Fibroblast of lung (primary cell): ENCODE measurements at regions not wholly inside any gene's neighbourhood (a gene's known extent, or its start where the extent isn't known, plus 50 kb on each side); places are given as distances from the start of the nearest gene placed in this dataset.

Experiments
- DNase-seq, 2 donors: peaks; one replicate each; pipeline versions ENCODE4 v3.0.0 to v3.0.0-alpha.2; 2010; ENCODE audit warnings: low read depth in 2 of 2
- H2AFZ ChIP-seq: 2 replicates; pipeline ENCODE4 v1.5.1; 2012; ENCODE audit warnings: low read length, control low read depth, inconsistent platforms
- H3K27ac ChIP-seq: 2 replicates; pipeline ENCODE4 v1.5.1; 2011; ENCODE audit warnings: low read length, control low read depth; ENCODE audit not compliant: insufficient read depth
- H3K27me3 ChIP-seq: 2 replicates; pipeline ENCODE4 v1.5.1; 2011; ENCODE audit warnings: mild to moderate bottlenecking, low read length; ENCODE audit not compliant: control insufficient read depth, insufficient read depth
- H3K36me3 ChIP-seq: 2 replicates; pipeline ENCODE4 v1.5.1; 2011; ENCODE audit warnings: low read length; ENCODE audit not compliant: control insufficient read depth, insufficient read depth
- H3K4me1 ChIP-seq: 2 replicates; pipeline ENCODE4 v1.5.1; 2011; ENCODE audit warnings: low read length; ENCODE audit not compliant: control insufficient read depth, insufficient read depth; ENCODE audit errors: extremely low read depth
- H3K4me2 ChIP-seq: 2 replicates; pipeline ENCODE4 v1.5.1; 2011; ENCODE audit warnings: low read length, control low read depth; ENCODE audit not compliant: insufficient read depth; ENCODE audit errors: extremely low read depth
- H3K4me3 ChIP-seq, 4 experiments: fragments of 200-600 bp in 1 of 4; sonication (generic) in 1 of 4; replicated peaks in 1 of 4; 2 replicates each; pipeline ENCODE4 v1.5.1; 2011 to 2016; ENCODE audit warnings: low read length in 4 of 4, low read depth in 3 of 4, mild to moderate bottlenecking in 3 of 4, control low read depth in 2 of 4, inconsistent platforms in 1 of 4, mixed read lengths in 1 of 4; ENCODE audit not compliant: insufficient read depth in 1 of 4; ENCODE audit errors: control extremely low read depth in 1 of 4
- H3K79me2 ChIP-seq: 2 replicates; pipeline ENCODE4 v1.5.1; 2012; ENCODE audit warnings: mild to moderate bottlenecking, low read length, inconsistent platforms; ENCODE audit not compliant: control insufficient read depth, insufficient read depth
- H3K9ac ChIP-seq: 2 replicates; pipeline ENCODE4 v1.5.1; 2011; ENCODE audit warnings: mild to moderate bottlenecking, low read length, control low read depth; ENCODE audit not compliant: insufficient read depth
- H3K9me3 ChIP-seq: 2 replicates; pipeline ENCODE4 v1.5.1; 2012; ENCODE audit warnings: low read depth, low read length; ENCODE audit not compliant: control insufficient read depth, insufficient read depth
- H4K20me1 ChIP-seq: 2 replicates; pipeline ENCODE4 v1.5.1; 2011; ENCODE audit warnings: low read length; ENCODE audit not compliant: control insufficient read depth, insufficient read depth; ENCODE audit errors: extremely low read depth
- EZH2 ChIP-seq: IDR thresholded peaks from 2 replicates; pipeline ENCODE4 v1.5.1; 2012; ENCODE audit warnings: low read length, control low read depth, mild to moderate bottlenecking; ENCODE audit errors: missing control alignments
- TF ChIP-seq, protein P1 (sequence below), 2 donors: IDR thresholded peaks in 1 of 2; conservative IDR thresholded peaks in 1 of 2; 1 replicate in 1 of 2; 2 replicates in 1 of 2; pipeline ENCODE4 v1.5.1; 2011 to 2012; ENCODE audit warnings: low read length in 2 of 2, control low read depth in 1 of 2, inconsistent platforms in 1 of 2, low read depth in 1 of 2, mild to moderate bottlenecking in 1 of 2

- Histone ChIP-seq H3K27ac (no peak overlapping the region), H3K79me2 (no peaks in the 10 kb centered on the region), H3K36me3 (no peaks in the 10 kb centered on the region), H3K4me3 (no peak overlapping the region), H3K27me3 (peaks cover 2% of the 10 kb centered on the region), H4K20me1 (no peaks in the 10 kb centered on the region), H3K9ac (no peak overlapping the region), H3K4me2 (no peak overlapping the region), H3K9me3 (no peaks in the 10 kb centered on the region), H3K4me1 (no peaks in the 10 kb centered on the region), H2AFZ (no peak overlapping the region)
- TF ChIP-seq, protein P1, sequence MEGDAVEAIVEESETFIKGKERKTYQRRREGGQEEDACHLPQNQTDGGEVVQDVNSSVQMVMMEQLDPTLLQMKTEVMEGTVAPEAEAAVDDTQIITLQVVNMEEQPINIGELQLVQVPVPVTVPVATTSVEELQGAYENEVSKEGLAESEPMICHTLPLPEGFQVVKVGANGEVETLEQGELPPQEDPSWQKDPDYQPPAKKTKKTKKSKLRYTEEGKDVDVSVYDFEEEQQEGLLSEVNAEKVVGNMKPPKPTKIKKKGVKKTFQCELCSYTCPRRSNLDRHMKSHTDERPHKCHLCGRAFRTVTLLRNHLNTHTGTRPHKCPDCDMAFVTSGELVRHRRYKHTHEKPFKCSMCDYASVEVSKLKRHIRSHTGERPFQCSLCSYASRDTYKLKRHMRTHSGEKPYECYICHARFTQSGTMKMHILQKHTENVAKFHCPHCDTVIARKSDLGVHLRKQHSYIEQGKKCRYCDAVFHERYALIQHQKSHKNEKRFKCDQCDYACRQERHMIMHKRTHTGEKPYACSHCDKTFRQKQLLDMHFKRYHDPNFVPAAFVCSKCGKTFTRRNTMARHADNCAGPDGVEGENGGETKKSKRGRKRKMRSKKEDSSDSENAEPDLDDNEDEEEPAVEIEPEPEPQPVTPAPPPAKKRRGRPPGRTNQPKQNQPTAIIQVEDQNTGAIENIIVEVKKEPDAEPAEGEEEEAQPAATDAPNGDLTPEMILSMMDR (conservative IDR thresholded peaks at IDR 0.05 in 1 of 2, IDR thresholded peaks at IDR 0.05 in 1 of 2; ENCODE audit: low read depth in 1 of 2, low read length in 2 of 2), result no peak
- no peak for TF ChIP-seq EZH2
- DNase-seq, result no peak
Observed at GRCh38 chr3:33926998-33927605, 128.7 kb downstream of the PDCD6IP start.

- Histone ChIP-seq H3K9ac (no peak overlapping the region), H3K4me2 (no peak overlapping the region), H2AFZ (no peak overlapping the region), H3K27me3 (peaks cover 2% of the 10 kb centered on the region), H3K27ac (no peak overlapping the region), H3K4me1 (no peaks in the 10 kb centered on the region), H3K79me2 (no peaks in the 10 kb centered on the region), H3K4me3 (no peak overlapping the region), H4K20me1 (no peaks in the 10 kb centered on the region), H3K9me3 (no peaks in the 10 kb centered on the region), H3K36me3 (no peaks in the 10 kb centered on the region)
- DNase-seq, result no peak
- TF ChIP-seq, protein P1 (conservative IDR thresholded peaks at IDR 0.05 in 1 of 2, IDR thresholded peaks at IDR 0.05 in 1 of 2; ENCODE audit: low read depth in 1 of 2, low read length in 2 of 2), result no peak
- no peak for TF ChIP-seq EZH2
Observed at GRCh38 chr3:33929813-33930212, 131.4 kb downstream of the PDCD6IP start.

DNA sequence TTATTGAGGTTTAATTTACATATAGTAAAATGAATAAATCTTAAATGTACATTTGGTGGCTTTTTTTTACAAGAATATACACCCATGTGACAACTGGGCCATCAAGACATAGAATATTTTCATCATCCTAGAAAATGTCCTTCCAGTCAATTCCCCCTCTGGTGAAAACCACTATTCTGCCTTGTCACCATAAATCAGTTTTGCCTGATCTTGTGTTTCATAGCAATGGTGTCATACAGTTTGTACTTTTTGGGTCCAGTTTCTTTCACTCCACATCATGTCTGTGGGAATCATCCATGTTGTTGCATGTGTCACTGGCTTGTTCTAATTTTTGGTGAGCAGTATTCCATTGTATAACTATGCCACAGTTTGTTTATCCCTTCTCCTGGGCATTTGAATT is 133.1 kb downstream of the PDCD6IP start:
- H3K9ac ChIP-seq, result no peak overlapping the region
- DNase-seq, result no peak
- no peaks in the 10 kb centered on the region for H4K20me1 ChIP-seq
- no peak overlapping the region for H2AFZ ChIP-seq
- no peak for TF ChIP-seq EZH2
- TF ChIP-seq, protein P1 (conservative IDR thresholded peaks at IDR 0.05 in 1 of 2, IDR thresholded peaks at IDR 0.05 in 1 of 2; ENCODE audit: low read depth in 1 of 2, low read length in 2 of 2), result no peak
- no peak overlapping the region for H3K27ac ChIP-seq
- no peaks in the 10 kb centered on the region for H3K79me2 ChIP-seq
- H3K4me1 ChIP-seq, result no peaks in the 10 kb centered on the region
- H3K4me2 ChIP-seq, result no peak overlapping the region
- H3K9me3 ChIP-seq, result no peaks in the 10 kb centered on the region
- no peaks in the 10 kb centered on the region for H3K36me3 ChIP-seq
- H3K4me3 ChIP-seq, result no peak overlapping the region
- no peaks in the 10 kb centered on the region for H3K27me3 ChIP-seq
